Progenitor cell of endocrine pancreas (in vitro differentiated cells): ENCODE measurements at regions not wholly inside any gene's neighbourhood (a gene's known extent, or its start where the extent isn't known, plus 50 kb on each side); places are given as distances from the start of the nearest gene placed in this dataset.

Experiments used
- DNase-seq: peaks from one replicate; pipeline ENCODE4 v3.0.0; 2021; ENCODE audit warnings: low spot score; ENCODE audit not compliant: unreplicated experiment
- H3K27ac Mint-ChIP-seq: 2 replicates; pipeline ENCODE4 v1.8.0; 2021; ENCODE audit warnings: mild to moderate bottlenecking, moderate library complexity, mixed read lengths
- H3K27me3 Mint-ChIP-seq: 2 replicates; pipeline ENCODE4 v1.8.0; 2021; ENCODE audit warnings: mixed read lengths
- H3K36me3 Mint-ChIP-seq: 2 replicates; pipeline ENCODE4 v1.8.0; 2022; ENCODE audit warnings: mixed read lengths; ENCODE audit not compliant: insufficient read depth
- H3K4me1 Mint-ChIP-seq: 2 replicates; pipeline ENCODE4 v1.8.0; 2021; ENCODE audit warnings: low read depth, mixed read lengths
- H3K4me3 Mint-ChIP-seq: 2 replicates; pipeline ENCODE4 v1.8.0; 2021; ENCODE audit warnings: low read depth, mild to moderate bottlenecking, moderate library complexity, mixed read lengths
- H3K9me3 Mint-ChIP-seq: 2 replicates; pipeline ENCODE4 v1.8.0; 2021; ENCODE audit warnings: low read depth, mixed read lengths
- TF ChIP-seq, protein P1 (sequence below): fragments of 200-600 bp; sonication (generic); IDR thresholded peaks from one replicate; pipeline ENCODE4 v1.5.0; 2021; ENCODE audit warnings: antibody characterized with exemption, mild to moderate bottlenecking; ENCODE audit not compliant: unreplicated experiment

DNA sequence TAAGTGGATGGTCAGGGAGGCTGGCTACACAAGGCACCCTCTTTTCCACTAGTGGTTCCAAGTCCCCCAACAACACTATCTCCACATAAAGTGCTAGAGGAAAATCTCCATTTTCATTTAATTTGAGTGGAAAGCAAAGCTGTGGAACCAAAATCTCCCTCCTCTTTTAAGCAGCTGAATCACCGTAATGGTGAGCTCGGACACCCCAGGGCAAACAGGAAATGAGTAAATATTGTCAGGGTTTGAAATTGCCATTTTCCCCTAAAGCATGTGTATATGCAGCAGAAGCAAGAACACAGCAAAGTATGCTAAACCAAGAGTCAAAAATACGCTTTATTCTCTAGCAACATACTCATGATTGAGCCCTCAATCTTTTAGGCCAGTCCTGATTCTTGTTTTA lies 143.7 kb downstream of the GPAM start:
- Mint-ChIP-seq H3K27ac (no peak overlapping the region), H3K4me1 (no peaks in the 10 kb centered on the region), H3K36me3 (no peaks in the 10 kb centered on the region), H3K27me3 (peaks cover 1% of the 10 kb centered on the region), H3K9me3 (peaks cover 5% of the 10 kb centered on the region), H3K4me3 (no peak overlapping the region)
- TF ChIP-seq, protein P1, sequence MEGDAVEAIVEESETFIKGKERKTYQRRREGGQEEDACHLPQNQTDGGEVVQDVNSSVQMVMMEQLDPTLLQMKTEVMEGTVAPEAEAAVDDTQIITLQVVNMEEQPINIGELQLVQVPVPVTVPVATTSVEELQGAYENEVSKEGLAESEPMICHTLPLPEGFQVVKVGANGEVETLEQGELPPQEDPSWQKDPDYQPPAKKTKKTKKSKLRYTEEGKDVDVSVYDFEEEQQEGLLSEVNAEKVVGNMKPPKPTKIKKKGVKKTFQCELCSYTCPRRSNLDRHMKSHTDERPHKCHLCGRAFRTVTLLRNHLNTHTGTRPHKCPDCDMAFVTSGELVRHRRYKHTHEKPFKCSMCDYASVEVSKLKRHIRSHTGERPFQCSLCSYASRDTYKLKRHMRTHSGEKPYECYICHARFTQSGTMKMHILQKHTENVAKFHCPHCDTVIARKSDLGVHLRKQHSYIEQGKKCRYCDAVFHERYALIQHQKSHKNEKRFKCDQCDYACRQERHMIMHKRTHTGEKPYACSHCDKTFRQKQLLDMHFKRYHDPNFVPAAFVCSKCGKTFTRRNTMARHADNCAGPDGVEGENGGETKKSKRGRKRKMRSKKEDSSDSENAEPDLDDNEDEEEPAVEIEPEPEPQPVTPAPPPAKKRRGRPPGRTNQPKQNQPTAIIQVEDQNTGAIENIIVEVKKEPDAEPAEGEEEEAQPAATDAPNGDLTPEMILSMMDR: no peak
- no peak for DNase-seq

DNA sequence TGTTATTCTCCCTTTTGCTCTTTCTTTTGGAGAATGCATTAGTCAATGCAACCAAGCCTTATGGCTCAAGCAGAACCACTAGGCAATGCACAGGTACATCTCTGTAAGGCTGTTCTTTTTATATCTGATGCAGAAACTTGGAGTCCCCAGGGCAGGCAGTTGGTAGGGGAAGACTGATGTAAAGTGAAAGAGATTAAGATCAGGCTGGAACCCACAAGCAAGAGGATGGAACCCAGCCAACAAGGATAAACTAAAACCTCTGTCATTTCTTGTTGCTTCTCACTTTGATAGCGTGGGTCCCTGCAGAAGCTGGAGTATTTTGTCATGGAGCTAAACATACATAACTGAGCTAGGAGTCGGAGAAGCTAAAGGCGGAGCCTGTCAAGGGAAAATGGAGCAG lies 142.9 kb downstream of the GPAM start:
- no peak overlapping the region for H3K4me3 Mint-ChIP-seq
- H3K36me3 Mint-ChIP-seq: no peaks in the 10 kb centered on the region
- H3K4me1 Mint-ChIP-seq: no peaks in the 10 kb centered on the region
- no peak overlapping the region for H3K27ac Mint-ChIP-seq
- TF ChIP-seq, protein P1: no peak
- peaks cover 5% of the 10 kb centered on the region for H3K9me3 Mint-ChIP-seq
- peaks cover 9% of the 10 kb centered on the region for H3K27me3 Mint-ChIP-seq
- DNase-seq: no peak

DNA sequence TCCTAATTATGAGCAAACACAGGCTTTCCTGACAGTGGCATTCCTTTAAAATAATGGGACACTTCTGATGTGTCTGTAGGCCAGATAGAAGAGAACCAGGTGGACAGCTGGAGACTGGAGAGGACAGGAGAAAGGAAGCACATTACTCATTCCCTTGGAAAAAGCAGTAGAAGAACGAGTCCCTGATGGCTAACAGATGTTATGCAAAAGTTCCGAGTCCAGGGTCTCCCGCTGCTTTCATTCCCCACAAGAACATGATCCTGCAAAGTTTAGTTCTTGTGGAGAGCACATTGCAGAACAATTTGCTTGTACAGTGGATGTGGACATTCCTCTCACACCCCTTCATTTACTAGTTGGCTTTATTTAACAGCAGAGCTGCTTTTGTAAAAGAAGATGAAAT lies 137.6 kb downstream of the GPAM start:
- no peak overlapping the region for H3K4me3 Mint-ChIP-seq
- peaks cover 5% of the 10 kb centered on the region for H3K9me3 Mint-ChIP-seq
- H3K36me3 Mint-ChIP-seq: no peaks in the 10 kb centered on the region
- TF ChIP-seq, protein P1: no peak
- H3K27me3 Mint-ChIP-seq: peaks cover 37% of the 10 kb centered on the region
- no peak overlapping the region for H3K27ac Mint-ChIP-seq
- H3K4me1 Mint-ChIP-seq: no peaks in the 10 kb centered on the region
- no peak for DNase-seq

DNA sequence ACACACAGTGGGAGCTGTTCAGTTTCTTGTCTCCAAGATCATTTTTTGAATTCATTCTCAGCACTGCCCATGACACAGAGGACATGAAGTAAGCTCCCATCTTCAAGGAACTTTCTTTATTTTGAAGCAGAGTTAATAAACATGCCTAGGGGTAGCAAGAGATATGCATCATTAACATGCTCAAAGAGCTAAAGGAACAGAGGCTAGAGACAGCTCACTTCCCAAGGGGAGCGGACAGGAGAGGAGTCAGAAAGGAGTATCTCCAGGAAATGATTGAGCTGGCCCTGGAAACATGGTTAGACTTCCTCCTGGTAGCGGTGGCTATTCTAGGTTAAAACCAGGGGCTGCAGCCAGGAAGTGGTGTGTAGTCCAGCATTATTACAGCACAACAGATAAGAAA lies 135.9 kb downstream of the GPAM start:
- no peaks in the 10 kb centered on the region for H3K36me3 Mint-ChIP-seq
- TF ChIP-seq, protein P1: no peak

DNA sequence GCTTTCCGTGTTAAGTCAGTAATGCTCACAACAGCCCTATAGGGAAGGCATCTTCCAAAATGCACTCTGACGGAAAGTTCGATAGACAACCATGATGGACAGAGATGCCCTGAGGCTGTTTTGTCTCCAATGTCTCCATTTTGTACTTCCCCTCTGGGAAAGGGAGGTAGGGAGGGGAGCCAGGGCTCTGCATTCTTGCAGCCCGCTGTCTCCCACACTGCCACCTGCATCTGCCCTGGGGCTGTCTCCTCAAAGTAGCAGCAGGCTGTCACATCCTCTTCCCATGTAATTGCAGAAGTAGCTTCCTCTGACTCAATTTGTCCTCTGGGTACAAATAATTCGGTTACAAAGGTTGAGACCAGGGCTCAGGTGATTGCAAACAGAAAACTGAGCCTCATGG lies 131.4 kb downstream of the GPAM start:
- Mint-ChIP-seq H3K9me3 (no peaks in the 10 kb centered on the region), H3K36me3 (no peaks in the 10 kb centered on the region), H3K27me3 (peaks cover 54% of the 10 kb centered on the region), H3K27ac (no peak overlapping the region), H3K4me1 (peaks cover 14% of the 10 kb centered on the region), H3K4me3 (no peak overlapping the region)
- TF ChIP-seq, protein P1: no peak
- no peak for DNase-seq

More for the DNA sequence above, 135.9 kb downstream of the GPAM start:
- Mint-ChIP-seq H3K4me3 (no peak overlapping the region), H3K9me3 (no peaks in the 10 kb centered on the region), H3K27ac (no peak overlapping the region), H3K4me1 (no peaks in the 10 kb centered on the region), H3K27me3 (peaks cover 50% of the 10 kb centered on the region)
- no peak for DNase-seq
